22Rv1 (cell line): ENCODE measurements at regions not wholly inside any gene's neighbourhood (a gene's known extent, or its start where the extent isn't known, plus 50 kb on each side); places are given as distances from the start of the nearest gene placed in this dataset.

ENCODE experiments used
- H3K27ac ChIP-seq: fragments of 450-650 bp; 2 replicates; pipeline ENCODE4 v1.5.1; 2017
- ZFX ChIP-seq: fragments of 450-650 bp; IDR thresholded peaks from 2 replicates; pipeline ENCODE4 v1.6.1; 2017; ENCODE audit warnings: antibody characterized with exemption, borderline replicate concordance
- TF ChIP-seq, protein P1 (sequence below): fragments of 450-650 bp; IDR thresholded peaks from 2 replicates; pipeline ENCODE4 v1.5.1; 2017; ENCODE audit warnings: mild to moderate bottlenecking

GRCh38 chr16:6207124-6207523 lies 1109.5 kb upstream of the EEF2KMT start:
- no peak overlapping the region for H3K27ac ChIP-seq
- no peak for TF ChIP-seq ZFX
- TF ChIP-seq, protein P1, sequence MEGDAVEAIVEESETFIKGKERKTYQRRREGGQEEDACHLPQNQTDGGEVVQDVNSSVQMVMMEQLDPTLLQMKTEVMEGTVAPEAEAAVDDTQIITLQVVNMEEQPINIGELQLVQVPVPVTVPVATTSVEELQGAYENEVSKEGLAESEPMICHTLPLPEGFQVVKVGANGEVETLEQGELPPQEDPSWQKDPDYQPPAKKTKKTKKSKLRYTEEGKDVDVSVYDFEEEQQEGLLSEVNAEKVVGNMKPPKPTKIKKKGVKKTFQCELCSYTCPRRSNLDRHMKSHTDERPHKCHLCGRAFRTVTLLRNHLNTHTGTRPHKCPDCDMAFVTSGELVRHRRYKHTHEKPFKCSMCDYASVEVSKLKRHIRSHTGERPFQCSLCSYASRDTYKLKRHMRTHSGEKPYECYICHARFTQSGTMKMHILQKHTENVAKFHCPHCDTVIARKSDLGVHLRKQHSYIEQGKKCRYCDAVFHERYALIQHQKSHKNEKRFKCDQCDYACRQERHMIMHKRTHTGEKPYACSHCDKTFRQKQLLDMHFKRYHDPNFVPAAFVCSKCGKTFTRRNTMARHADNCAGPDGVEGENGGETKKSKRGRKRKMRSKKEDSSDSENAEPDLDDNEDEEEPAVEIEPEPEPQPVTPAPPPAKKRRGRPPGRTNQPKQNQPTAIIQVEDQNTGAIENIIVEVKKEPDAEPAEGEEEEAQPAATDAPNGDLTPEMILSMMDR, result no peak

DNA sequence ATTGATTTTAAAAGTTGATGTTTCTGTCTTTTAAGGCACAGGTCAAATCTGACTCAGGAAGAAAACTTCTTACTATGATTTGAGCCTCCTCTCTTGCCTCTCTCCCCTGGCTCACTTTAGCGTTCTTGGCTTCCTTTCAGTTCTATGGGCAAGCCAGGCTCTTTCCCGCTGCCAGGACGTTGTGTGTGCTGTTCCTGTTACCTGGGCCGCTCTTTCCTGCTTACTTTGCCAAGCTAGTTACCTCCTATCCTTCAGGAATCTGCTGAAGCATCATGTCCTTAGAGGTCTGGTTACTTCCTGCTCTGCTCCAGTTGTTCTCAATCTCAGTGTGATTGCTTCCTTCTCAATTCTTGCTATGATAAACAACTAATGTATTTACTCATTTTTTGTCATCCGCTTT lies 1108.5 kb upstream of the EEF2KMT start:
- H3K27ac ChIP-seq, result no peak overlapping the region
- TF ChIP-seq, protein P1, result no peak
- no peak for TF ChIP-seq ZFX

DNA sequence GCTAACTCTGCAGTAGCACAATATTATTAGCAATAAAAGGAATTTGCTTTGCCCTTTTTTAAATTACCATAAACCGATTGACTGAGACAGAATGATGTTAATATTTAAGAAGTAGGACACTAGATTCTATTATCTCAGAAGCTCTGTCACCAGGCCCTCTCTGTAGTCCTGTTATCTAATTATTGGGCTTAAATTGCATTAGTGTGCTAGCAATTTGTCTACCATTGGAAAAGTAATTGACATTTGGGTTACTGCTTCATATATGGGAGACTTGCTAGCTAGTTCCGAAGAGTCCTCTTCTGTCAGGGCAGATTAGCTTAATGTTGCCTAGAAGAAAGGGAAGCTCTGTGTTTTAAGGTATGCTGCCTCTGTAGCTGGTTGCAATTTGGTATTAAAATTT lies 1107.3 kb upstream of the EEF2KMT start:
- TF ChIP-seq ZFX, result no peak
- TF ChIP-seq, protein P1, result no peak
- no peak overlapping the region for H3K27ac ChIP-seq

- TF ChIP-seq, protein P1, result no peak
- no peak for TF ChIP-seq ZFX
- H3K27ac ChIP-seq, result no peak overlapping the region
Observed at GRCh38 chr16:6200861-6201260, 1103.3 kb upstream of the EEF2KMT start.

GRCh38 chr16:6200271-6200670 lies 1102.7 kb upstream of the EEF2KMT start:
- TF ChIP-seq, protein P1, result no peak
- no peak for TF ChIP-seq ZFX
- no peak overlapping the region for H3K27ac ChIP-seq

DNA sequence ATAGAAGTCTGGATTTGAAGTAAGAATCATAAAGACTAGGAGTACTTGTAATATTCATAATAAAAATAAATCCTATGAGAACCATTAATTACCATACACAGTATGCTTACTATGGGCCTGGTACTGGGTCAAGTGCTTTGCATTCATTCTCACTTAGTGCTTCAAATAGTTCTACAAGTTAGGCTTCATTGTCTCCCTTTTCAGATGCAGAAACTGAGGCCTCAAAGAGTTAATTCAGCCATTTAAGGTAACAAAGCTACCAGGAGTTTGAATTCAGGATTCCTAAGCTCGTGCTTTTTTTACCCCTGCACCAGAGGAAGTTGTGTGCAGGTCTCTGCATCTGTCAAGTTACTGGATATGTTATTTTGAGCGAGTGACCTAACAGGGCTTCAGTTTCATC lies 1098.4 kb upstream of the EEF2KMT start:
- H3K27ac ChIP-seq, result no peak overlapping the region
- TF ChIP-seq ZFX, result no peak
- TF ChIP-seq, protein P1, result no peak

GRCh38 chr16:6193718-6194117 lies 1096.1 kb upstream of the EEF2KMT start:
- no peak overlapping the region for H3K27ac ChIP-seq
- TF ChIP-seq, protein P1, result no peak
- no peak for TF ChIP-seq ZFX
